Occipital lobe (tissue), 1 donor: ENCODE measurements at regions not wholly inside any gene's neighbourhood (a gene's known extent, or its start where the extent isn't known, plus 50 kb on each side); places are given as distances from the start of the nearest gene placed in this dataset.
"Not testable (repeated sequence)": the region's sequence is repeated elsewhere in the genome, so short reads cannot be mapped to it uniquely, and the experiment has no call there.

Experiments used
- DNase-seq: peaks from one replicate; lab custom pipeline; 2025; lab: John Stamatoyannopoulos, UW

- DNase-seq = no peak
Observed at GRCh38 chr12:13924286-13924685, 57.1 kb downstream of the GRIN2B start.

GRCh38 chr12:13918897-13919296, 62.5 kb downstream of the GRIN2B start:
- DNase-seq = no peak

- DNase-seq = no peak
Observed at GRCh38 chr12:13915096-13915495, 66.3 kb downstream of the GRIN2B start.

GRCh38 chr12:13913371-13913770, 68.0 kb downstream of the GRIN2B start:
- no peak for DNase-seq

- DNase-seq = no peak
Observed at GRCh38 chr12:13911756-13912554, 69.4 kb downstream of the GRIN2B start.

- DNase-seq = no peak
Observed at GRCh38 chr12:13905794-13906193, 75.6 kb downstream of the GRIN2B start.

- no peak for DNase-seq
Observed at GRCh38 chr12:13900718-13901117, 80.7 kb downstream of the GRIN2B start.

GRCh38 chr12:13898387-13898786, 83.0 kb downstream of the GRIN2B start:
- DNase-seq = not testable (repeated sequence)

- DNase-seq = no peak
Observed at GRCh38 chr12:13897811-13898210, 83.6 kb downstream of the GRIN2B start.

GRCh38 chr12:13896063-13896626, 85.3 kb downstream of the GRIN2B start:
- no peak for DNase-seq

GRCh38 chr12:13891902-13892301, 89.5 kb downstream of the GRIN2B start:
- DNase-seq = no peak

- no peak for DNase-seq
Observed at GRCh38 chr12:13890943-13891342, 90.5 kb downstream of the GRIN2B start.

GRCh38 chr12:13887779-13888388, 93.5 kb downstream of the GRIN2B start:
- no peak for DNase-seq

GRCh38 chr12:13882176-13882575, 99.2 kb downstream of the GRIN2B start:
- DNase-seq = no peak

GRCh38 chr12:13880613-13881012, 100.8 kb downstream of the GRIN2B start:
- no peak for DNase-seq

- DNase-seq = no peak
Observed at GRCh38 chr12:13875744-13876143, 105.7 kb downstream of the GRIN2B start.

- no peak for DNase-seq
Observed at GRCh38 chr12:13870255-13870654, 111.1 kb downstream of the GRIN2B start.

- peak; percentile 28 for DNase-seq
Observed at GRCh38 chr12:13864081-13864673, 117.2 kb downstream of the GRIN2B start.

GRCh38 chr12:13857750-13858149, 123.7 kb downstream of the GRIN2B start:
- DNase-seq = no peak

GRCh38 chr12:13853471-13853870, 127.9 kb downstream of the GRIN2B start:
- DNase-seq = no peak

GRCh38 chr12:13851828-13852227, 129.6 kb downstream of the GRIN2B start:
- DNase-seq = no peak

- DNase-seq = no peak
Observed at GRCh38 chr12:13849456-13849855, 131.9 kb downstream of the GRIN2B start.
